K562 (cell line): ENCODE measurements at regions not wholly inside any gene's neighbourhood (a gene's known extent, or its start where the extent isn't known, plus 50 kb on each side); places are given as distances from the start of the nearest gene placed in this dataset.
A peak's percentile ranks its signal among the peaks of the same experiment; 100 is the strongest.

Experiments used
- ATAC-seq: fragments of 200-7000 bp; cut with Tn5 transposase; 3 replicates; pipeline ENCODE4 v1.9.1; 2020; ENCODE audit warnings: moderate library complexity
- BruUV-seq: library from RNA; stranded (reverse); fragments of 400-500 nt; replicated peaks from 2 replicates; lab custom pipeline; 2021; lab: Mats Ljungman, UMichigan
- CTCF ChIA-PET: fragments of 300-600 bp; formaldehyde crosslinking; extraction: SDS; loops from one replicate; lab custom pipeline; 2021; ENCODE audit warnings: low intra/inter-chr PET ratio; lab: Yijun Ruan, JAX
- POLR2A ChIA-PET: fragments of 300-600, 350-650 bp; sonication (Branson Sonifier 250); formaldehyde crosslinking; extraction: SDS; loops from one replicate; lab custom pipeline; 2021; ENCODE audit warnings: antibody characterized with exemption, inconsistent platforms; lab: Yijun Ruan, JAX
- DNase-seq, 4 experiments: peaks; one replicate each; pipeline versions ENCODE4 v3.0.0 to v3.0.0-alpha.2; 2011 to 2018; ENCODE audit warnings: low spot score in 3 of 4, mixed read lengths in 3 of 4; ENCODE audit errors: extremely low read depth in 1 of 4
- FAIRE-seq: peaks from 2 replicates; lab custom pipeline; 2011; peaks lifted over from hg19 to GRCh38; lab: Jason Lieb, UNC
- H2AFZ ChIP-seq: 2 replicates; pipeline ENCODE4 v1.6.0; 2011; ENCODE audit warnings: low read depth, low read length, control low read depth, inconsistent platforms
- H3K27ac ChIP-seq: fragments of 200-600 bp; 3 replicates; pipeline ENCODE4 v1.8.0; 2011; ENCODE audit warnings: low read depth, mild to moderate bottlenecking, control low read depth, inconsistent platforms, low read length, moderate library complexity, mixed read lengths; ENCODE audit errors: extremely low read depth
- H3K27me3 ChIP-seq, 2 experiments: fragments of 300-600 bp in 1 of 2; 2 replicates in 1 of 2; 3 replicates in 1 of 2; pipeline versions ENCODE4 v1.6.0 to v1.8.0; 2011; ENCODE audit warnings: inconsistent platforms in 2 of 2, low read length in 2 of 2, mild to moderate bottlenecking in 1 of 2, mixed read lengths in 1 of 2, moderate library complexity in 1 of 2; ENCODE audit not compliant: control insufficient read depth in 2 of 2, insufficient read depth in 2 of 2
- H3K36me3 ChIP-seq: fragments of 300-600 bp; 3 replicates; pipeline ENCODE4 v1.8.0; 2011; ENCODE audit warnings: mild to moderate bottlenecking, low read length, inconsistent platforms; ENCODE audit not compliant: control insufficient read depth, insufficient read depth
- H3K4me1 ChIP-seq, 2 experiments: fragments of 200-600 bp in 1 of 2; replicated peaks in 1 of 2; 2 replicates in 1 of 2; 3 replicates in 1 of 2; pipeline versions ENCODE4 v1.5.1 to v1.8.0; 2011; ENCODE audit warnings: inconsistent platforms in 2 of 2, low read length in 2 of 2, mild to moderate bottlenecking in 1 of 2, mixed read lengths in 1 of 2, moderate library complexity in 1 of 2; ENCODE audit not compliant: control insufficient read depth in 2 of 2, insufficient read depth in 2 of 2
- H3K4me2 ChIP-seq: 2 replicates; pipeline ENCODE4 v1.6.1; 2011; ENCODE audit warnings: low read length, control low read depth, inconsistent platforms, mixed read lengths; ENCODE audit not compliant: insufficient read depth
- H3K4me3 ChIP-seq: fragments of 200-600 bp; sonication (generic), shearing (Covaris generic); 2 replicates; pipeline ENCODE4 v1.5.1; 2016; ENCODE audit warnings: control low read depth, inconsistent platforms
- H3K79me2 ChIP-seq: fragments of 200-600 bp; 3 replicates; pipeline ENCODE4 v1.8.0; 2011; ENCODE audit warnings: low read length, inconsistent platforms; ENCODE audit not compliant: control insufficient read depth, insufficient read depth
- H3K9ac ChIP-seq, 2 experiments: 2 replicates each; pipeline versions ENCODE4 v1.6.0 to v1.6.1; 2011; ENCODE audit warnings: low read depth in 2 of 2, low read length in 2 of 2, control low read depth in 1 of 2, inconsistent platforms in 1 of 2, mild to moderate bottlenecking in 1 of 2, mixed read lengths in 1 of 2; ENCODE audit not compliant: insufficient read depth in 1 of 2
- H3K9me1 ChIP-seq: one replicate; pipeline ENCODE4 v1.6.0; 2011; ENCODE audit warnings: inconsistent platforms, mild to moderate bottlenecking, low read length, moderate library complexity; ENCODE audit not compliant: control insufficient read depth, insufficient read depth
- H3K9me3 ChIP-seq: replicated peaks from 2 replicates; pipeline ENCODE4 v1.5.1; 2011; ENCODE audit warnings: low read depth, low read length, inconsistent platforms; ENCODE audit not compliant: control insufficient read depth, insufficient read depth
- H4K20me1 ChIP-seq: replicated peaks from 2 replicates; pipeline ENCODE4 v1.6.1; 2011; ENCODE audit warnings: low read length, inconsistent platforms, mixed read lengths; ENCODE audit not compliant: control insufficient read depth, insufficient read depth
- POLR2AphosphoS5 ChIP-seq: IDR thresholded peaks from 2 replicates; pipeline ENCODE4 v1.6.1; 2011; ENCODE audit warnings: mild to moderate bottlenecking, low read depth, low read length, moderate library complexity; ENCODE audit not compliant: control insufficient read depth, insufficient read depth
- RBBP5 ChIP-seq: fragments of 200-600 bp; sonication (generic); IDR thresholded peaks from 2 replicates; pipeline ENCODE4 v1.6.1; 2012; ENCODE audit warnings: borderline replicate concordance, mild to moderate bottlenecking, low read length, control low read depth, inconsistent platforms; ENCODE audit not compliant: insufficient read depth, poor library complexity, severe bottlenecking
- RBM25 ChIP-seq: fragments of 200-400 bp; formaldehyde crosslinking; IDR thresholded peaks from 2 replicates; pipeline ENCODE4 v1.6.1; 2018; ENCODE audit warnings: low read length, low read depth, moderate library complexity; ENCODE audit not compliant: severe bottlenecking
- WGBS: fragments of 100-300 bp; shearing (Covaris generic); methylation state at CpG from one replicate; pipeline ENCODE4 v1.1.6; 2016; ENCODE audit warnings: low coverage, mixed read lengths; ENCODE audit not compliant: insufficient coverage; ENCODE audit errors: missing lambda C conversion rate; 5-methylcytosine and 5-hydroxymethylcytosine counted together
- in situ Hi-C: fragments of 300-500 bp; cut with MboI; formaldehyde crosslinking; loops from 4 replicates; pipeline ENCODE4 v1.15.0; 2018; ENCODE audit warnings: inconsistent platforms, mixed read lengths
- intact Hi-C: fragments of 100-400 bp; cut with micrococcal nuclease; formaldehyde crosslinking; loops from 2 replicates; pipeline ENCODE4 v1.14.2; 2022
- TF ChIP-seq, protein P1 (sequence below): fragments of 250-450 bp; sonication (Bioruptor Pico); IDR thresholded peaks from 2 replicates; pipeline ENCODE4 v1.6.1; 2021; ENCODE audit warnings: mild to moderate bottlenecking

DNA sequence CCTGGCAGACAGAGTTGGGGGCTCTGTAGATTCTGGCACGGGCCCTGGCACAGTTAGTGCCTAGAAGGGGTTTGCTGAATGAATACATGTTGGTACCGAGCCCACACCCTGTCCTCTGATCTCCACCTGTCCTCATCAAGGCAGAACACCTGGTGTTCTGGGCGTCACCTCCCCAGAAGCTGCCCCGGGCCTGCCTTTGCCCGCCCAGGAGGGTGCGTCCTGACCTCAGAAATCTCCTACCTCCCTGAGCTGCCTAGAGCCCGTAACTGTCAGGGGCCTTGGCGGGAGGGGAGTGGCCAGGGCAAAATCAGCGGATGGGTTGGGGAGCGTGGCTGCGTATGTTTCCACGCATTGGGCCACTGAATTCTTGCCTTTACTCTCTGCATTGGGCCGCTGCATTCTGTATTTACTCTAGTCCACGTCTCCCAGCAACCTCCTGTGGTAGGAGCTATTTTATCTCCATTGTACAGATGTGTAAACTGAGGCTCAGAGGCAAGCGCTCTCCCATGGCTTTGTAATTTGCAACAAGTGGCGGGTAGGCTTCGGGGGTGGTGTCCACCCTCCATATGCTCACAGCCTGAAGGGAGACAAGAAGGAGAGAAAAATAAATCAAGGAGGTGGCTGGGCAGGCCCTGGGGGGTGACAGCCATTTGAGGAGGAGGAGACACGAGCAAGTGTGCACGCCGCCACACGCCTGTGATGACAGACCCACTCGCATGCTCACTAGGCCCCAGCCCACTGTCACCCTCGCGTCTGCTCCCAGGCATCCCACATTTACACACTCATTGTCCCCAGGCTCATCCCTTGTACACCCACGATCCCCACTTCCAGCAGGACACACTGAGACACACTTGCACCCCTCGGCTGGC lies 95.7 kb upstream of the WNT4 start:
- CTCF ChIA-PET, result no interaction called here
- peaks cover 46 to 78% of the 10 kb centered on the region in 2 experiments for H3K27me3 ChIP-seq
- H3K4me3 ChIP-seq, result no peak overlapping the region
- WGBS, result 10% methylated on average over 26 of the region's 26 CpGs
- H3K9me1 ChIP-seq, result peaks cover 3% of the 10 kb centered on the region
- DNase-seq (no peak), FAIRE-seq (no peak), ATAC-seq (no peak)
- H3K36me3 ChIP-seq, result no peaks in the 10 kb centered on the region
- H4K20me1 ChIP-seq, result peaks cover 37% of the 10 kb centered on the region
- BruUV-seq, result no TSS peak
- no peak overlapping the region for H3K27ac ChIP-seq
- H3K9ac ChIP-seq, result no peak overlapping the region
- in situ Hi-C loops, result no loop called here
- POLR2A ChIA-PET, result no interaction called here
- H3K79me2 ChIP-seq, result no peaks in the 10 kb centered on the region
- H3K4me2 ChIP-seq, result no peak overlapping the region
- intact Hi-C loops, result no loop called here
- H3K4me1 ChIP-seq, result peaks cover 0 to 9% of the 10 kb centered on the region in 2 experiments; a peak in 2 of 5 replicates
- H3K9me3 ChIP-seq, result no peaks in the 10 kb centered on the region
- no peak overlapping the region for H2AFZ ChIP-seq
- peak; percentile 73 for TF ChIP-seq RBM25
- TF ChIP-seq RBBP5, result no peak

DNA sequence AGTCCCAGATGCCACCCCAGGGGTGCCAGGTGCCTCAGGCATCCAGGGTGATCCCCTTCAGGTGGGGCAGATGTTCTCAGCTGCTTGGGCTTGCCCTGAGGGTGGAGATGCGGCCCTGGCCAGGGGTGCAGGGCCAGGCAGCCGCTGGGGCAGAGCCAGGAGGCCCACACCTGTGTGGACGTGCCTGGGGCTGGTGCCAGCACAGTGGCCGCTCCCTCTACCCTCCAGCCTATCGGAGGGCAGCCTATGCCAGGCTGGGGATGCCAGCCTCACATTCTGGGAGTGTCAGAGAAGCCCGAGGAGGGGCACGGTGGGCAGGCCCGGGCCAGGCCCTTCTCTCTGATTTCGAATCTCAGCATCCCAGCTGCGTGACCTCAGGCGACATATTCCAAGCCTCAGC lies 96.5 kb upstream of the WNT4 start:
- ATAC-seq, result no peak
- WGBS, result 0% methylated on average over 9 of the region's 11 CpGs
- FAIRE-seq, result no peak
- Histone ChIP-seq H3K79me2 (no peaks in the 10 kb centered on the region), H3K36me3 (no peaks in the 10 kb centered on the region), H3K4me2 (no peak overlapping the region), H2AFZ (no peak overlapping the region), H3K4me3 (no peak overlapping the region), H3K9me3 (no peaks in the 10 kb centered on the region), H3K9me1 (peaks cover 3% of the 10 kb centered on the region), H3K4me1 (peaks cover 0 to 3% of the 10 kb centered on the region in 2 experiments; a peak in 2 of 5 replicates), H3K9ac (no peak overlapping the region; a peak in 1 of 4 replicates), H3K27me3 (peaks cover 48 to 78% of the 10 kb centered on the region in 2 experiments), H3K27ac (no peak overlapping the region), H4K20me1 (peaks cover 32% of the 10 kb centered on the region)
- TF ChIP-seq POLR2AphosphoS5, result no peak
- TF ChIP-seq, protein P1, sequence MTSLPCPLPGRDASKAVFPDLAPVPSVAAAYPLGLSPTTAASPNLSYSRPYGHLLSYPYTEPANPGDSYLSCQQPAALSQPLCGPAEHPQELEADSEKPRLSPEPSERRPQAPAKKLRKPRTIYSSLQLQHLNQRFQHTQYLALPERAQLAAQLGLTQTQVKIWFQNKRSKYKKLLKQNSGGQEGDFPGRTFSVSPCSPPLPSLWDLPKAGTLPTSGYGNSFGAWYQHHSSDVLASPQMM (CRISPR knock-in tag), result no peak
- no peak for DNase-seq
- intact Hi-C loops, result no loop called here
- ChIA-PET POLR2A (interaction anchor here (1.7 kb wide), 1 partner anchor 10 kb away, joined by 5 read pairs; no protein-coding TSS in a partner anchor), CTCF (no interaction called here)
- no TSS peak for BruUV-seq
- in situ Hi-C loops, result no loop called here
